GM12872 (cell line): ENCODE measurements at regions not wholly inside any gene's neighbourhood (a gene's known extent, or its start where the extent isn't known, plus 50 kb on each side); places are given as distances from the start of the nearest gene placed in this dataset.

Experiments used
- CTCF ChIP-seq: IDR thresholded peaks from 3 replicates; pipeline ENCODE4 v1.5.1; 2011; ENCODE audit warnings: low read depth, mild to moderate bottlenecking, low read length, moderate library complexity; ENCODE audit not compliant: insufficient read depth

- TF ChIP-seq CTCF: no peak
These were observed 604.2 kb upstream of the POM121L12 start for GRCh38 chr7:52431082-52431815.

DNA sequence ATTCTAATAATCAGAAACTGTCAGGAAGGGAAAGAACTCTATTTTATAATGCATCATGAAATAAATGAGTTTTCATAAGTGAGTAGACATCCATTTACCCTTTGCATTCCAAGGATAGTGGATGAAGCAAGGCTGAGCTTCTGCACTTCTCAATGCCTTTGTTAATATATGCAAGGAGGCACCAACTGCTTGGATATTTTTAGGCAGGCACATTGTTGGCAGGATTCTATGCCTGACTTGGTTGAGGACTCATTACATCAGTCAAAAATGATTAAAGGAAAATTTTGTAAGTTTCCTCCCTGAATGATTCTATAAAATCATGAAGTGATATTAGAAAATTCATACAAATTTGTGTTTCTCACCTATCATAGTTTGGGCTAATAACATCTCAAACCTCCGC is 612.2 kb upstream of the POM121L12 start:
- TF ChIP-seq CTCF: no peak

- no peak for TF ChIP-seq CTCF
These were observed 622.4 kb upstream of the POM121L12 start for GRCh38 chr7:52413051-52413450.

GRCh38 chr7:52410032-52410431 is 625.4 kb upstream of the POM121L12 start:
- no peak for TF ChIP-seq CTCF

DNA sequence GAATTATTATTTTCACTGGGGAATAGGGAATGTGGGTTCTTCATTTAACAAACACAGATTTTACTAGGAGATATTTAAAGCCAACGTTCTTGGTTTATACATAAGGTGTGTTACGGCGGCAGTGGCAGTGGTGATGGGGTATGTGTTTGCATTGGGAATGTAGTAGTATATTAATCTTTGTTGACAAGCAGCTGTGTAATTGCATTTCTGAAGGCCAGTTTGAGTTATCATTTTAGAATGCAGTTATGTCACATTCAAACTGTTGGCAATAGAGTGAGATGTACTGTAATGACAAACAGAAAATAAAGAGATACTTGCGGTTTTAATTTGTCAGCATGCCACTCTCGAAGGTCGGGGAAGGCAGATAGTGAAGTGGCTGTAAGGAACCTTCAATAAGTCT is 628.6 kb upstream of the POM121L12 start:
- TF ChIP-seq CTCF: no peak

DNA sequence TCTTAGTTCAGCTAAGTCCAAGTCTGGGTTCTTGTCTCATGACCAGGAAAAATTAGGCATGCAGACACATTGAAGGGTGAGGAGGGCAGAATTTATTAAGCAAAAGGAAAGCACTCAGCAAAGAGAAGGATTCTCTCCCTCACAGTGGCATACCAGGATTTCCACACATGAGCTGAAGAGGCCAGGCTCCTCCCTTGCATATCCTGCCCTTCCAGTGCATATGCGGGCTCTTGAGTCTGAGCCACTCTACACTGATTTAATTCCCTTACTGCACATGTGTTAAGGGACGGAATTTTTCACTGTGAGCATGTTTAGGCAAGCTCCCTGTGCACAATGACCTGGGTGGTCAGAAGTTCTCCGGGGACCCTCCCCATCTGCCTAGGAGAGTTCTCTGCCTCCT is 652.7 kb upstream of the POM121L12 start:
- no peak for TF ChIP-seq CTCF

GRCh38 chr7:52369922-52370321 is 665.5 kb upstream of the POM121L12 start:
- no peak for TF ChIP-seq CTCF
